ENCODE measurements at regions not wholly inside any gene's neighbourhood (a gene's known extent, or its start where the extent isn't known, plus 50 kb on each side); places are given as distances from the start of the nearest gene placed in this dataset.
"Not testable (repeated sequence)": the region's sequence is repeated elsewhere in the genome, so short reads cannot be mapped to it uniquely, and the experiment has no call there.

GRCh38 chr21:9746311-9746710 lies 775.1 kb upstream of the TPTE start:
- not testable (repeated sequence) for DNase-seq

- DNase-seq, result not testable (repeated sequence)
Measured at GRCh38 chr21:9746831-9747606, 774.4 kb upstream of the TPTE start.

- not testable (repeated sequence) for DNase-seq
Measured at GRCh38 chr21:9747870-9748269, 773.5 kb upstream of the TPTE start.

- DNase-seq, result not testable (repeated sequence)
Measured at GRCh38 chr21:9748451-9748850, 772.9 kb upstream of the TPTE start.

- DNase-seq, result not testable (repeated sequence)
Measured at GRCh38 chr21:9749741-9750230, 771.6 kb upstream of the TPTE start.

- DNase-seq, result no peak
Measured at GRCh38 chr21:9750341-9751086, 770.9 kb upstream of the TPTE start.

DNA sequence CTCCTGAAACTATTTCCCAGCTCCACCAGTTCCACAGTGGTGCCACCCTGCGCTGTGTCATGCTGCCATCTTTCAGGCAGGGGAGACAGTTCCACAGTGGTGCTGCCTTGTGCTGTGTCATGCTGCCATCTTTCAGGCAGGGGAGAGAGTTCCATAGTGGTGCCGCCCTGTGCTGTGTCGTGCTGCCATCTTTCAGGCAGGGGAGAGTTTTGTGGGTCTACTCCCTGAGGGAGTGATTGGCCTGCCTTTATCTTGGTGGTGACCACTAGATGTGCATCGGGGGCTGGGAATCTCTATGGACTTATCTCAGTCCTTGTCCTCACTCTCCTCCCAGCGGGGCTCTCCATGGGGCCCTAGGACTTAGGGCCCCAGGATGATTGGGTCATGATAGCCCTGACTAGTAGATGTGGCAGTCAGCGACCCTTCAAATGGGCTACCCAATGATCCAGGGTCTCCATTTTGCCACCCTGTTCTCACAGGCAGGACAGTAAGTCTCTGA lies 770.2 kb upstream of the TPTE start:
- DNase-seq, result not testable (repeated sequence)

DNA sequence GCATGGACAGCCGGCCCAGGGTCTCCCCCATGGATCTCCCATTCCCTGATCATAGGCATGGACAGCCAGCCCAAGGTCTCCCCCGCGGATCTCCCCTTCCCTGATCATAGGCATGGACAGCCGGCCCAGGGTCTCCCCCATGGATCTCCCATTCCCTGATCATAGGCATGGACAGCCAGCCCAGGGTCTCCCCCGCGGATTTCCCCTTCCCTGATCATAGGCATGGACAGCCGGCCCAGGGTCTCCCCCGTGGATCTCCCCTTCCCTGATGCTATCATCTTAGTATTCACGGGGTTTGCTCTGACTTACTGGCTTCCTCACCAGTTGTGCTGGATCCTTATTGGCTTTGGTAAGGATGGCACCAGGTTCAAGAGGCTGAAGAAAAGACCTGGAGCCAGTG lies 769.4 kb upstream of the TPTE start:
- not testable (repeated sequence) for DNase-seq

DNA sequence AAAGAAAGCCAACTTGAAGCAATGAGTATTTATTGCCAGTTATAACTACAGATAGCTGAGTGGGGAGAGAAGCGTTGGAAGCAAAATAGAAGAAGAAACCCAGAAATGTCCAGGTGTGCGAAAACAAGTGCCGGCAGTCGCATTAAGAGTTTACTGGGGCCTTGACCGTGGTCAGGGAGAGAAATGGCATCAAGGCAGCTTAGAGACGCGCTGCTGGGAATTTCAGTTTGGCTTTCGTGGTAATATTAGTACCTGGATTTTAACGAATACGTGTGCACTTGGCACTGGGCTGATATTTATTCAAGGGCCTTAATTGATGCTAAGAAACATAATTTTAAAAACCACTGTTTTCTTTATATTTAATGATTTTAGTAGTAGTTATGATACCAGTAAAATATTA lies 767.9 kb upstream of the TPTE start:
- not testable (repeated sequence) for DNase-seq

GRCh38 chr21:9753943-9754342 lies 767.4 kb upstream of the TPTE start:
- no peak for DNase-seq

DNA sequence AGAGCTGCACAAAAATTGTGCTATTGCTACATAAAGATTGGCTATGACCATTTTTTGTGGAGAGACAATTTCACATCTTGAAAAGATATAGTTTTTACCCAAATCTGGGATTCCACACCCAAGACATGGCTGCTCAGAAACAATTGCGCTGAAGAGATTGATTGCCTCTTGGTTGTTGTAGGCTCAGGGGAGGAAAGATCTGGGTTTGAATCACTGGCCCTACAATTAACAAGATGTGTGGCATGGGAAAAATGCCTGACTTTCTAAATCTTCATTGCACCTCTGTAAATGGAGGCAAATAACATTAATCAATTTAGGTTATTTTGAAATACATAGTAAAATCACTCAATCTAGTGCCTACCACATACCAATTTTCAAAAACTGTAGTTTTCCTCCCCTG lies 766.9 kb upstream of the TPTE start:
- not testable (repeated sequence) for DNase-seq

DNA sequence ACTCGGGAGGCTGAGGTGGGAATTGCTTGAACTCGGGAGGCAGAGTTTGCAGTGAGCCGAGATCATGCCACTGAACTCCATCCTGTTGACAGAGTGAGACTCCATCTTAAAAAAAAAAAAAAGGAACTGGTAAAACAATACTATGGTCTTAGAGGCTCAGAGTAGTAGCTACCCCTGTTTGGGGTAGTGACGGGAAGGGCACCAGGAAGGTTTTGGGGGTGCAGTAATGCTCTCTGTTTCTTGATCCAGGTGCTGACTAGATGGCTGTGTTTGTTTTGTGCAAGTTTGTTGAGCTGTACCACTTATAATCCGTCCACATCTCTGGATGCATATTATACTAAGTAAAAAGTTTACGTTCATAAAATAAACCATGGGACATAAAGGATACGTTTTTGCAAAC lies 765.8 kb upstream of the TPTE start:
- no peak for DNase-seq

DNA sequence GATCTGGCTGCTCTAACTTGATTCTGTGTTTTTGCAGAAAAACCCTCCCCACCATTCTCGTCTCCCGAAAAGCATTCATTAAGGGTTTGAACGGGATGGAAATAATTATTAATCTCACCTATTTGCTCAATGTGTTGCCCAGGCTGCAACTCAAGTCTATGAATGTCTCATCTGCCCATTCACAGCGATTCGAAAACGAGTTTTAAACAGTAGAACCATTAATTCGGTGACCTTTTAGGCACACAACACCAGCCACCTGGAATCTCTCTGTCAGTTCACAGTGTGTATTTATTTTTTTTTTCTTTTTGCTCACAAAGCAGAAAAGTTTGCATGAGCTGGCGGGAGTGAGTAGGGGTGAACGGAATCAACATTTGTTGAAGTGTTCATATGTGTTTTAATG lies 764.7 kb upstream of the TPTE start:
- DNase-seq, result no peak

DNA sequence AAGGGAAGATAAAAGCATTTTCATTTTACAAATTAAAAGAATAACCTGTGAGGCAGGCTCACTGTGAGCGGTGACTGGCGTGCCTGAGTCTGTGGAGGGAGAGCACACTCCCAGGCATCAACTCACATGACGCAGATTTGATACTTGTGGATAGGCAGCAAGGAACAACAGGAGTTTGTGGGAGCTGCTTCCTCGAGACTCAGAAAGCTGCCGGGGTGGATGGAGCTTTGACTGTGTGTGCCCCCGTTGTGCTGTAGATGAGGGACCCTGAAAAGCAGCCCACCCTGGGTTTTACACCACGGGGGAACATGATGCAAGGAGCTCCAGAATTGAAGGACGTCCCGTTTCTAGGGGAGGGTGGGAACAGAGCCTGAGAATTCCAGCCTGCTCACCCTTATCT lies 764.3 kb upstream of the TPTE start:
- not testable (repeated sequence) for DNase-seq

- DNase-seq, result not testable (repeated sequence)
Measured at GRCh38 chr21:9757572-9757971, 763.8 kb upstream of the TPTE start.

- DNase-seq, result no peak
Measured at GRCh38 chr21:9758141-9758540, 763.2 kb upstream of the TPTE start.

- no peak for DNase-seq
Measured at GRCh38 chr21:9758888-9759287, 762.5 kb upstream of the TPTE start.

DNA sequence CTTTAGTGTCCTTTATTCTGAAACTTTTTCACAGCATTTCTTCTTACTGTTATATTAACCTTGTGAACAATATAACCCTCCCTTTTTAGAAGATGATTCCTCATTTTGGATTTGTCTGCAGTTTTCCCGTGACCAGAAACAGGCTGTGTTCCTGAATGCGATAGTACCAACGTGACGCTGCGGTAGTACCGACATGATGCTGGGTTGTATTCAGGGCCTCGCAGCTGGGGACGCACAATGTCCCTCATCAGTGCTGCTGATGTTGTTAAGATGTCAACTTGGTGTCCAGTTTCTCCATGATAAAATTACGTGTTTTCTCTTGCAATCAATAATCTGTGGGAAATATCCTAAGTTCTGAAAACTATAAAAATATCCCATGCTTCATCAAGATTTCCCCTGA lies 761.4 kb upstream of the TPTE start:
- no peak for DNase-seq

- DNase-seq, result no peak
Measured at GRCh38 chr21:9760398-9761074, 760.8 kb upstream of the TPTE start.

DNA sequence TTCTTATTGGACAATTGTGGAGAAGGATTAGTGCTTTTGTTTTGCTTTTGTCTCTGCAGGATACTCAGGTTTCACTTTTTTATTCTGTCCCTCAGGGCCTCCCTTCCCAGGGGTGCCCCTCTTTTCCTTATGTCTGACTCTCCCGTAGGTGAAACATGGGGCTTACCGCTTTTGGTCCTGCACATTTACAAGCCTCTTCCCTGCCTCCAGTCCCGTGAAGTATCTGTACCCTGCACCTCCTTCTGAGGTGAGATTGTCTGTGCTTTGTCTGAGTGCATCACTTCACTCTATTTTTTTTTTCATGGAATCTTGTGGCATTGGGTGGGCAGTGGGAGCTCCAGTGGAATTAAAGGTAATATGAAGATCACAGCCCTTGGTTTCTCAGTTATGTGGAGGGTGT lies 758.1 kb upstream of the TPTE start:
- DNase-seq, result no peak

GRCh38 chr21:9763807-9764206 lies 757.6 kb upstream of the TPTE start:
- DNase-seq, result no peak

- DNase-seq, result not testable (repeated sequence)
Measured at GRCh38 chr21:9764294-9764693, 757.1 kb upstream of the TPTE start.

DNA sequence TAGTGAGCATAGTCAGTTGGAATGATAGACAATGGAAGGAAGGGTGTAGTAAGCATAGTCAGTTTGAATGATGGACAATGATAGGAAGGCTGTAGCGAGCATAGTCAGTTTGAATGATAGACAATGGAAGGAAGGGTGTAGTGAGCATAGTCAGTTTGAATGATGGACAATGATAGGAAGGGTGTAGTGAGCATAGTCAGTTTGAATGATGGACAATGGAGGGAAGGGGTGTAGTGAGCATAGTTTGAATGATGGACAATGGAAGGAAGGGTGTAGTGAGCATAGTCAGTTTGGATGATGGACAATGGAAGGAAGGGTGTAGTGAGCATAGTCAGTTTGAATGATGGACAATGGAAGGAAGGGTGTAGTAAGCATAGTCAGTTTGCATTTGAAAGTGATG lies 755.8 kb upstream of the TPTE start:
- DNase-seq, result not testable (repeated sequence)
